Esophagus muscularis mucosa (tissue), 4 donors: ENCODE measurements at regions not wholly inside any gene's neighbourhood (a gene's known extent, or its start where the extent isn't known, plus 50 kb on each side); places are given as distances from the start of the nearest gene placed in this dataset.

Source experiments
- DNase-seq: peaks from one replicate; pipeline ENCODE4 v3.0.0-alpha.2; 2017; ENCODE audit errors: extremely low spot score
- H3K27ac ChIP-seq, 4 donors: fragments of 200-600 bp; sonication (generic); replicated peaks in 1 of 4; 1 replicate in 3 of 4; 2 replicates in 1 of 4; pipeline ENCODE4 v1.5.1; 2016 to 2019; ENCODE audit warnings: mild to moderate bottlenecking in 1 of 4
- H3K27me3 ChIP-seq, 4 donors: fragments of 200-600 bp; sonication (generic); one replicate each; pipeline versions ENCODE4 v1.5.1 to v1.6.0; 2016 to 2019
- H3K36me3 ChIP-seq, 4 donors: fragments of 200-600 bp; sonication (generic); one replicate each; pipeline ENCODE4 v1.5.1; 2016 to 2019
- H3K4me1 ChIP-seq, 4 donors: fragments of 200-600 bp; sonication (generic); one replicate each; pipeline ENCODE4 v1.5.1; 2016 to 2019
- H3K4me3 ChIP-seq, 4 donors: fragments of 200-600 bp; sonication (generic); 1 replicate in 2 of 4; 2 replicates in 2 of 4; pipeline ENCODE4 v1.5.1; 2016 to 2019; ENCODE audit warnings: mild to moderate bottlenecking in 4 of 4, moderate library complexity in 1 of 4
- H3K9me3 ChIP-seq, 4 donors: fragments of 200-600 bp; sonication (generic); 1 replicate in 3 of 4; 2 replicates in 1 of 4; pipeline ENCODE4 v1.5.1; 2016 to 2019
- EP300 ChIP-seq: sonication (generic); formaldehyde crosslinking; IDR thresholded peaks from one replicate; pipeline ENCODE4 v1.6.1; 2017; ENCODE audit warnings: antibody characterized with exemption
- POLR2A ChIP-seq: fragments of 450-650 bp; IDR thresholded peaks from one replicate; pipeline ENCODE4 v1.6.1; 2017; ENCODE audit warnings: antibody characterized with exemption, moderate library complexity, mild to moderate bottlenecking, low read depth
- POLR2AphosphoS5 ChIP-seq, 2 donors: sonication (generic); formaldehyde crosslinking; IDR thresholded peaks; one replicate each; pipeline ENCODE4 v1.6.1; 2017; ENCODE audit warnings: antibody characterized with exemption in 2 of 2
- WGBS: methylation state at CpG from one replicate; pipeline ENCODE4 v1.1.5; 2018; 5-methylcytosine and 5-hydroxymethylcytosine counted together
- intact Hi-C: fragments of 100-400 bp; cut with DNase I; formaldehyde crosslinking; loops from one replicate; pipeline ENCODE4 v1.15.1; 2023
- TF ChIP-seq, protein P1 (sequence below), 3 experiments: fragments of 200-600 bp in 2 of 3; fragments of 450-650 bp in 1 of 3; sonication (generic) in 2 of 3; IDR thresholded peaks; one replicate each; pipeline ENCODE4 v1.5.1; 2017 to 2019; ENCODE audit warnings: antibody characterized with exemption in 3 of 3, mild to moderate bottlenecking in 2 of 3, moderate library complexity in 1 of 3

DNA sequence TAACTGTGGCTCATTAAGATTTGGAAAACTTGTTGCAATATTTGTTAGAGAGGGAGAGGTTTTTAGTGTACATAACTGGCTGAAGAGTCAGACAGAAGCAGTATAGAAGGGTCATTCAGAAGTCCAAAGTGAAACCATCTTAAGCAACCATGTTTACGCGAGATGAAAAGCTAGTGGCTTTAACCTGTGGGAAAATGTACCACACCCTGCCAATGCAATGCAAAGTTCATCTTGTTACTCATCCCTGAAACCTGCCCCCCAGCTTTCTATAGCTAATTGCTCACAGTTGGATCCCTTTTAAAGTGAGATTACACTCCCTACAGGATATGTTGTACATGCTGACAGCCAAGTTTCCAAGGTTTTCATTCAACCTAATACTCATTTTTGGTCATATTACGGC, 96.7 kb upstream of the RAPGEF2 start:
- Histone ChIP-seq H3K27ac (no peak overlapping the region), H3K36me3 (no peaks in the 10 kb centered on the region), H3K9me3 (no peaks in the 10 kb centered on the region), H3K27me3 (no peaks in the 10 kb centered on the region), H3K4me3 (no peak overlapping the region), H3K4me1 (peaks cover 11 to 25% (median 21%) of the 10 kb centered on the region in 4 donors)
- TF ChIP-seq EP300 (no peak), POLR2AphosphoS5 (IDR thresholded peaks at IDR 0.05) (no peak), POLR2A (no peak)
- TF ChIP-seq, protein P1, sequence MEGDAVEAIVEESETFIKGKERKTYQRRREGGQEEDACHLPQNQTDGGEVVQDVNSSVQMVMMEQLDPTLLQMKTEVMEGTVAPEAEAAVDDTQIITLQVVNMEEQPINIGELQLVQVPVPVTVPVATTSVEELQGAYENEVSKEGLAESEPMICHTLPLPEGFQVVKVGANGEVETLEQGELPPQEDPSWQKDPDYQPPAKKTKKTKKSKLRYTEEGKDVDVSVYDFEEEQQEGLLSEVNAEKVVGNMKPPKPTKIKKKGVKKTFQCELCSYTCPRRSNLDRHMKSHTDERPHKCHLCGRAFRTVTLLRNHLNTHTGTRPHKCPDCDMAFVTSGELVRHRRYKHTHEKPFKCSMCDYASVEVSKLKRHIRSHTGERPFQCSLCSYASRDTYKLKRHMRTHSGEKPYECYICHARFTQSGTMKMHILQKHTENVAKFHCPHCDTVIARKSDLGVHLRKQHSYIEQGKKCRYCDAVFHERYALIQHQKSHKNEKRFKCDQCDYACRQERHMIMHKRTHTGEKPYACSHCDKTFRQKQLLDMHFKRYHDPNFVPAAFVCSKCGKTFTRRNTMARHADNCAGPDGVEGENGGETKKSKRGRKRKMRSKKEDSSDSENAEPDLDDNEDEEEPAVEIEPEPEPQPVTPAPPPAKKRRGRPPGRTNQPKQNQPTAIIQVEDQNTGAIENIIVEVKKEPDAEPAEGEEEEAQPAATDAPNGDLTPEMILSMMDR (IDR thresholded peaks at IDR 0.05), result no peak
- WGBS, result 93% methylated on average over 3 of the region's 3 CpGs
- intact Hi-C loops, result loop anchor here (10.0 kb wide), 1 partner anchor 121 kb away; no protein-coding TSS in a partner anchor
- no peak for DNase-seq

- no peak for TF ChIP-seq EP300
- TF ChIP-seq, protein P1 (IDR thresholded peaks at IDR 0.05), result no peak
- no peak for TF ChIP-seq POLR2A
- TF ChIP-seq POLR2AphosphoS5 (IDR thresholded peaks at IDR 0.05), result no peak
- no peaks in the 10 kb centered on the region for H3K36me3 ChIP-seq
- H3K27ac ChIP-seq, result no peak overlapping the region
- intact Hi-C loops, result loop anchor here (10.0 kb wide), 1 partner anchor 124 kb away; no protein-coding TSS in a partner anchor
- no peaks in the 10 kb centered on the region for H3K27me3 ChIP-seq
- peaks cover 11 to 20% (median 19%) of the 10 kb centered on the region in 4 donors for H3K4me1 ChIP-seq
- DNase-seq, result no peak
- no peak overlapping the region for H3K4me3 ChIP-seq
- WGBS, result 54% methylated on average over 1 of the region's 1 CpG
- no peaks in the 10 kb centered on the region for H3K9me3 ChIP-seq
Measured at GRCh38 chr4:159008671-159009070, 94.2 kb upstream of the RAPGEF2 start.

DNA sequence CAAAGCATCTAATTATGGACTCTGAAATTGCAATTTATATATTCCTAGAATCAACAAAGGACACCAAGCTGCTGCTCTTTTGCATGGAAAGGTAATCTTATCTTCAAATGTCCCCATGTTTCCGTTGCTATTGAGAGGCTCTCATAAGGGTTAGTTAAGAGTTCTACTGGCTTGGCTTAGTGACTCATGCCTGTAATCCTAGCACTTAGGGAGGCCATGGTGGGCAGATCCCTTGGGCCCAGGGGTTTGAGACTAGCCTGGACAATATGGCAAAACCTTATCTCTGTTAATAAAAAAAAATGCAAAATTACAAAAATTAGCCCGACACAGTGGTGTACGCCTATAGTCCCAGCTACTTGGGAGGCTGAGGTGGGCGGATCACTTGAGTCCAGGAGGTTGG, 93.4 kb upstream of the RAPGEF2 start:
- no peaks in the 10 kb centered on the region for H3K36me3 ChIP-seq
- no peaks in the 10 kb centered on the region for H3K27me3 ChIP-seq
- 91% methylated on average over 4 of the region's 4 CpGs for WGBS
- no peak overlapping the region for H3K27ac ChIP-seq
- no peak overlapping the region for H3K4me3 ChIP-seq
- no peaks in the 10 kb centered on the region for H3K9me3 ChIP-seq
- DNase-seq, result no peak
- intact Hi-C loops, result loop anchor here (10.0 kb wide), 1 partner anchor 125 kb away; no protein-coding TSS in a partner anchor
- H3K4me1 ChIP-seq, result peaks cover 11 to 20% (median 18%) of the 10 kb centered on the region in 4 donors
- TF ChIP-seq POLR2A (no peak), POLR2AphosphoS5 (IDR thresholded peaks at IDR 0.05) (no peak), EP300 (no peak)
- TF ChIP-seq, protein P1 (IDR thresholded peaks at IDR 0.05), result no peak

- Histone ChIP-seq H3K9me3 (no peaks in the 10 kb centered on the region), H3K27me3 (no peaks in the 10 kb centered on the region), H3K36me3 (no peaks in the 10 kb centered on the region), H3K27ac (peak overlapping the region in 3 of 4 donors; percentile 14 to 58 (median 58)), H3K4me3 (no peak overlapping the region), H3K4me1 (peaks cover 11 to 20% (median 18%) of the 10 kb centered on the region in 4 donors)
- intact Hi-C loops, result no loop called here
- TF ChIP-seq, protein P1 (IDR thresholded peaks at IDR 0.05), result no peak
- TF ChIP-seq POLR2A (no peak), EP300 (no peak), POLR2AphosphoS5 (IDR thresholded peaks at IDR 0.05) (no peak)
- DNase-seq, result no peak
- WGBS, result 44% methylated on average over 3 of the region's 3 CpGs
Measured at GRCh38 chr4:159010100-159010499, 92.8 kb upstream of the RAPGEF2 start.
